OCI-LY7 (cell line): ENCODE measurements at regions not wholly inside any gene's neighbourhood (a gene's known extent, or its start where the extent isn't known, plus 50 kb on each side); places are given as distances from the start of the nearest gene placed in this dataset.

Source experiments
- CTCF ChIP-seq: fragments of 200-600 bp; sonication (generic); conservative IDR thresholded peaks from 2 replicates; pipeline ENCODE4 v1.5.1; 2014; ENCODE audit warnings: mild to moderate bottlenecking, antibody characterized with exemption, low read length, moderate library complexity, mixed read lengths
- EZH2phosphoT487 ChIP-seq: fragments of 200-600 bp; sonication (generic); IDR thresholded peaks from 2 replicates; pipeline ENCODE4 v1.6.1; 2018; ENCODE audit warnings: low read depth, borderline replicate concordance, mild to moderate bottlenecking, mixed run types, antibody characterized with exemption, low read length, moderate library complexity, mixed read lengths

DNA sequence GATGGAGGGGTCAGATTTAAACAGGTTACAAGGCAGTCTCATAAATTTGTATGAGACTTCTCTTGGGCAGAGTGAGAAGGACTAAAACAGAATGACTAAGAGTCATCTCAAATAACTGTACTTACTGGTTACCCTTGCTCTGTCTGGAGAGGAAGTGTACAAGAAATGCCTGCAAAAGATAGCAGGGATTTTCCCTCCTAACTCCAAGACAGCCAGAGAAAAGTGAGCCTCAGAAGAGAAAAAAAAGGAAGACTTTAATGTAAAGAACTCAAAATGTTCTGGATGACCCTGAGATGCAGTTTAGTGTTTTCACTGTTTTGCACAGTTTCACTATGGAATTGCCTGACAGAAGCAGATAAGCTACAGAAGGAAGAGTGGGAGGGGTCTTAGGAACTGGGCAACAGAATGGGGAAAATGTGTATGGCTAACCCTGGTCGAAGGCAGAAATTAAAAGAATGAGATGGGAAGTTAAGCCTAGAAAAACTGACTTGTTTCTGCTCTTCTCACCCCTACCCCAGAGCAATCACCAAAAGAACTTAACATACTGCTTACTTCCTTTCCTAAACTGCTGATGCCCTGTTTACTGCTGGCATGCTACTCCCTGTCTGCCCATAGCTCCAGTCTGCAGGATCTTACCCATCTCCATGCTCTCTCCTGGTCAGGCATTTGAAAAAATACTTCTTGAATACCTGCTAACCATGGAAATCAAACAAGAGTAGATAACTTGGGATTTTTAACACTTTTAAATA, 98.1 kb upstream of the MARCKS start:
- TF ChIP-seq CTCF, result no peak
- no peak for TF ChIP-seq EZH2phosphoT487
